ENCODE measurements at regions not wholly inside any gene's neighbourhood (a gene's known extent, or its start where the extent isn't known, plus 50 kb on each side); places are given as distances from the start of the nearest gene placed in this dataset.
A peak's percentile ranks its signal among the peaks of the same experiment; 100 is the strongest.

- no peak for TF ChIP-seq CTCF (IDR thresholded peaks at IDR 0.05; ENCODE audit: unreplicated experiment)
- ChIA-PET POLR2A (no interaction called here), CTCF (interaction anchor here (0.6 kb wide), 1 partner anchor 222 kb away, joined by 3 read pairs; no protein-coding TSS in a partner anchor)
- intact Hi-C loops (cut with micrococcal nuclease): no loop called here
- no peaks in the 10 kb centered on the region for H3K27me3 Mint-ChIP-seq (ENCODE audit: insufficient read depth, unreplicated experiment)
- DNase-seq (ENCODE audit: unreplicated experiment): no peak
- BruUV-seq (replicated peaks): no TSS peak
- peaks cover 7% of the 10 kb centered on the region for H3K9me3 Mint-ChIP-seq (ENCODE audit: unreplicated experiment)
- peaks cover 7% of the 10 kb centered on the region for H3K36me3 Mint-ChIP-seq (ENCODE audit: insufficient read depth, unreplicated experiment)
- no peak overlapping the region for H3K27ac Mint-ChIP-seq (ENCODE audit: low read depth, unreplicated experiment)
- H3K4me1 Mint-ChIP-seq (ENCODE audit: insufficient read depth, unreplicated experiment): peaks cover 15% of the 10 kb centered on the region
- no peak overlapping the region for H3K4me3 Mint-ChIP-seq (ENCODE audit: unreplicated experiment)
These were observed 204.7 kb upstream of the TMTC4 start for GRCh38 chr13:100879255-100879654.

GRCh38 chr13:100876044-100876403, 201.4 kb upstream of the TMTC4 start:
- Mint-ChIP-seq H3K4me1 (ENCODE audit: insufficient read depth, unreplicated experiment) (peaks cover 15% of the 10 kb centered on the region), H3K36me3 (ENCODE audit: insufficient read depth, unreplicated experiment) (peaks cover 7% of the 10 kb centered on the region), H3K27ac (ENCODE audit: low read depth, unreplicated experiment) (peak overlapping the region; percentile 73), H3K9me3 (ENCODE audit: unreplicated experiment) (peaks cover 7% of the 10 kb centered on the region), H3K27me3 (ENCODE audit: insufficient read depth, unreplicated experiment) (no peaks in the 10 kb centered on the region), H3K4me3 (ENCODE audit: unreplicated experiment) (no peak overlapping the region)
- intact Hi-C loops (cut with micrococcal nuclease): no loop called here
- no peak for DNase-seq (ENCODE audit: unreplicated experiment)
- no TSS peak for BruUV-seq (replicated peaks)
- TF ChIP-seq CTCF (IDR thresholded peaks at IDR 0.05; ENCODE audit: unreplicated experiment): no peak
- ChIA-PET POLR2A (no interaction called here), CTCF (no interaction called here)

GRCh38 chr13:100875392-100876043, 200.9 kb upstream of the TMTC4 start:
- H3K27me3 Mint-ChIP-seq (ENCODE audit: insufficient read depth, unreplicated experiment): no peaks in the 10 kb centered on the region
- no TSS peak for BruUV-seq (replicated peaks)
- H3K4me3 Mint-ChIP-seq (ENCODE audit: unreplicated experiment): no peak overlapping the region
- peaks cover 7% of the 10 kb centered on the region for H3K36me3 Mint-ChIP-seq (ENCODE audit: insufficient read depth, unreplicated experiment)
- intact Hi-C loops (cut with micrococcal nuclease): no loop called here
- peaks cover 7% of the 10 kb centered on the region for H3K9me3 Mint-ChIP-seq (ENCODE audit: unreplicated experiment)
- ChIA-PET POLR2A (no interaction called here), CTCF (interaction anchor here (0.6 kb wide), 1 partner anchor 1272 kb away, joined by 3 read pairs; no protein-coding TSS in a partner anchor)
- peaks cover 15% of the 10 kb centered on the region for H3K4me1 Mint-ChIP-seq (ENCODE audit: insufficient read depth, unreplicated experiment)
- DNase-seq (ENCODE audit: unreplicated experiment): peak; percentile 83
- TF ChIP-seq CTCF (IDR thresholded peaks at IDR 0.05; ENCODE audit: unreplicated experiment): no peak
- H3K27ac Mint-ChIP-seq (ENCODE audit: low read depth, unreplicated experiment): peak overlapping the region; percentile 73

GRCh38 chr13:100872761-100873160, 198.2 kb upstream of the TMTC4 start:
- intact Hi-C loops (cut with micrococcal nuclease): no loop called here
- Mint-ChIP-seq H3K27ac (ENCODE audit: low read depth, unreplicated experiment) (no peak overlapping the region), H3K4me1 (ENCODE audit: insufficient read depth, unreplicated experiment) (peaks cover 15% of the 10 kb centered on the region), H3K9me3 (ENCODE audit: unreplicated experiment) (peaks cover 7% of the 10 kb centered on the region), H3K27me3 (ENCODE audit: insufficient read depth, unreplicated experiment) (no peaks in the 10 kb centered on the region), H3K36me3 (ENCODE audit: insufficient read depth, unreplicated experiment) (peaks cover 7% of the 10 kb centered on the region), H3K4me3 (ENCODE audit: unreplicated experiment) (no peak overlapping the region)
- DNase-seq (ENCODE audit: unreplicated experiment): peak; percentile 45
- ChIA-PET POLR2A (no interaction called here), CTCF (no interaction called here)
- no TSS peak for BruUV-seq (replicated peaks)
- no peak for TF ChIP-seq CTCF (IDR thresholded peaks at IDR 0.05; ENCODE audit: unreplicated experiment)
